ENCODE measurements at regions not wholly inside any gene's neighbourhood (a gene's known extent, or its start where the extent isn't known, plus 50 kb on each side); places are given as distances from the start of the nearest gene placed in this dataset.

DNA sequence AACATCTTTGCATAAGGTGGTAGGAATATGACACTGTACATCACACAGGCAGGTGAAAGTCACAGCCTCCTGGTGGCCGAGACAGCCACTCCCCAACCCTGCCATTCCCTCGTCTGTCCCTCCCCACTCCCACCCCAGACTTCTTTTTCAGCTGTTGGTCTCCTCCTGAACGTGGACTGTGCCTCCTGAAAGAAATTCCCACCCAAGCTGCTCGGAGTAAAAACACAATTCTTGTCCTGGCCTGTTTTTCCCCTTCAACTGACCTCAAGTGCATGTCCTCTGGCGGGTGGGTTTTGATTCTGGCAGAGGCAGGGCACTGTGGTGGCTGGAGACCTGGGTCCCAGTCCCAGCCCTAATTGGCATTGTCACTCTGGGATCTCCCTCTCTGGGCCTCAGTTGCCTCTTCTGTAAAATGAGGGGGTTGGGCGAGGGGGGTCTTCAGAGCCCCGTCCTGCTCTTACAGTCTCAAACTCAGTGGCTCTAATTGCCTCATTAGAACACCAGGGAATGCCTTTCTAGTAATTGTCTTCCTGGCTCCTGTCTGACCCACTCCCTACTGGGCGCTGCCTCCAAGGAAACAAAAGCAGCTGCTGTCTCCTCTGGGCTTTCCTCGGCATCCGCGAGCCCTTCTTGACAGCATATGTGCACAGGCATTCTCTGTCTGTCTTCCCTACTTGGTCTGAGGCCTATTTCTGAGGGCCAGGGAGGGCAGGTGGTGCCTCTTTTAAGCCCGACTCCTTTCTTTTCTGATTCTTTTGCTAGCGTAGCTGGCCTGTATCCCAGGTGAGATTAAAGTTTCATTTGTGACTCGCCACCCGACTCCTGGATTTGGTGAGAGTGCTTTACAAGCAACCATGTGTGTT lies 186.6 kb upstream of the RMST start:
- TF ChIP-seq EP300 (IDR thresholded peaks at IDR 0.05; ENCODE audit: borderline replicate concordance in 1 of 2, low read depth in 1 of 2, low read length in 1 of 2) (no peak), YY1 (IDR thresholded peaks at IDR 0.05; ENCODE audit: low read depth) (no peak), JUND (IDR thresholded peaks at IDR 0.05) (no peak), TCF12 (IDR thresholded peaks at IDR 0.05) (no peak), EZH2phosphoT487 (IDR thresholded peaks at IDR 0.05; ENCODE audit: borderline replicate concordance, low read depth) (no peak), POLR2AphosphoS5 (IDR thresholded peaks at IDR 0.05; ENCODE audit: low read depth, low read length) (no peak), RAD21 (IDR thresholded peaks at IDR 0.05; ENCODE audit: low read length) (no peak), FOSL2 (IDR thresholded peaks at IDR 0.05; ENCODE audit: borderline replicate concordance, low read depth) (no peak), ELF1 (IDR thresholded peaks at IDR 0.05) (no peak)
- TF ChIP-seq, protein P1, sequence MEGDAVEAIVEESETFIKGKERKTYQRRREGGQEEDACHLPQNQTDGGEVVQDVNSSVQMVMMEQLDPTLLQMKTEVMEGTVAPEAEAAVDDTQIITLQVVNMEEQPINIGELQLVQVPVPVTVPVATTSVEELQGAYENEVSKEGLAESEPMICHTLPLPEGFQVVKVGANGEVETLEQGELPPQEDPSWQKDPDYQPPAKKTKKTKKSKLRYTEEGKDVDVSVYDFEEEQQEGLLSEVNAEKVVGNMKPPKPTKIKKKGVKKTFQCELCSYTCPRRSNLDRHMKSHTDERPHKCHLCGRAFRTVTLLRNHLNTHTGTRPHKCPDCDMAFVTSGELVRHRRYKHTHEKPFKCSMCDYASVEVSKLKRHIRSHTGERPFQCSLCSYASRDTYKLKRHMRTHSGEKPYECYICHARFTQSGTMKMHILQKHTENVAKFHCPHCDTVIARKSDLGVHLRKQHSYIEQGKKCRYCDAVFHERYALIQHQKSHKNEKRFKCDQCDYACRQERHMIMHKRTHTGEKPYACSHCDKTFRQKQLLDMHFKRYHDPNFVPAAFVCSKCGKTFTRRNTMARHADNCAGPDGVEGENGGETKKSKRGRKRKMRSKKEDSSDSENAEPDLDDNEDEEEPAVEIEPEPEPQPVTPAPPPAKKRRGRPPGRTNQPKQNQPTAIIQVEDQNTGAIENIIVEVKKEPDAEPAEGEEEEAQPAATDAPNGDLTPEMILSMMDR (IDR thresholded peaks at IDR 0.05), result no peak
- TF ChIP-seq, protein P2, sequence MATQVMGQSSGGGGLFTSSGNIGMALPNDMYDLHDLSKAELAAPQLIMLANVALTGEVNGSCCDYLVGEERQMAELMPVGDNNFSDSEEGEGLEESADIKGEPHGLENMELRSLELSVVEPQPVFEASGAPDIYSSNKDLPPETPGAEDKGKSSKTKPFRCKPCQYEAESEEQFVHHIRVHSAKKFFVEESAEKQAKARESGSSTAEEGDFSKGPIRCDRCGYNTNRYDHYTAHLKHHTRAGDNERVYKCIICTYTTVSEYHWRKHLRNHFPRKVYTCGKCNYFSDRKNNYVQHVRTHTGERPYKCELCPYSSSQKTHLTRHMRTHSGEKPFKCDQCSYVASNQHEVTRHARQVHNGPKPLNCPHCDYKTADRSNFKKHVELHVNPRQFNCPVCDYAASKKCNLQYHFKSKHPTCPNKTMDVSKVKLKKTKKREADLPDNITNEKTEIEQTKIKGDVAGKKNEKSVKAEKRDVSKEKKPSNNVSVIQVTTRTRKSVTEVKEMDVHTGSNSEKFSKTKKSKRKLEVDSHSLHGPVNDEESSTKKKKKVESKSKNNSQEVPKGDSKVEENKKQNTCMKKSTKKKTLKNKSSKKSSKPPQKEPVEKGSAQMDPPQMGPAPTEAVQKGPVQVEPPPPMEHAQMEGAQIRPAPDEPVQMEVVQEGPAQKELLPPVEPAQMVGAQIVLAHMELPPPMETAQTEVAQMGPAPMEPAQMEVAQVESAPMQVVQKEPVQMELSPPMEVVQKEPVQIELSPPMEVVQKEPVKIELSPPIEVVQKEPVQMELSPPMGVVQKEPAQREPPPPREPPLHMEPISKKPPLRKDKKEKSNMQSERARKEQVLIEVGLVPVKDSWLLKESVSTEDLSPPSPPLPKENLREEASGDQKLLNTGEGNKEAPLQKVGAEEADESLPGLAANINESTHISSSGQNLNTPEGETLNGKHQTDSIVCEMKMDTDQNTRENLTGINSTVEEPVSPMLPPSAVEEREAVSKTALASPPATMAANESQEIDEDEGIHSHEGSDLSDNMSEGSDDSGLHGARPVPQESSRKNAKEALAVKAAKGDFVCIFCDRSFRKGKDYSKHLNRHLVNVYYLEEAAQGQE (IDR thresholded peaks at IDR 0.05; ENCODE audit: low read depth, low read length), result no peak
- TF ChIP-seq, protein P3, sequence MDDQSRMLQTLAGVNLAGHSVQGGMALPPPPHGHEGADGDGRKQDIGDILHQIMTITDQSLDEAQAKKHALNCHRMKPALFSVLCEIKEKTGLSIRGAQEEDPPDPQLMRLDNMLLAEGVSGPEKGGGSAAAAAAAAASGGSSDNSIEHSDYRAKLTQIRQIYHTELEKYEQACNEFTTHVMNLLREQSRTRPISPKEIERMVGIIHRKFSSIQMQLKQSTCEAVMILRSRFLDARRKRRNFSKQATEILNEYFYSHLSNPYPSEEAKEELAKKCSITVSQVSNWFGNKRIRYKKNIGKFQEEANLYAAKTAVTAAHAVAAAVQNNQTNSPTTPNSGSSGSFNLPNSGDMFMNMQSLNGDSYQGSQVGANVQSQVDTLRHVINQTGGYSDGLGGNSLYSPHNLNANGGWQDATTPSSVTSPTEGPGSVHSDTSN (IDR thresholded peaks at IDR 0.05), result no peak
- TF ChIP-seq, protein P4, sequence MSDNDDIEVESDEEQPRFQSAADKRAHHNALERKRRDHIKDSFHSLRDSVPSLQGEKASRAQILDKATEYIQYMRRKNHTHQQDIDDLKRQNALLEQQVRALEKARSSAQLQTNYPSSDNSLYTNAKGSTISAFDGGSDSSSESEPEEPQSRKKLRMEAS (IDR thresholded peaks at IDR 0.05; ENCODE audit: low read depth), result no peak
